Suprapubic skin (tissue), 4 donors: ENCODE measurements at regions not wholly inside any gene's neighbourhood (a gene's known extent, or its start where the extent isn't known, plus 50 kb on each side); places are given as distances from the start of the nearest gene placed in this dataset.

Source experiments
- DNase-seq, 2 donors: peaks; one replicate each; pipeline ENCODE4 v3.0.0-alpha.2; 2019; ENCODE audit warnings: low spot score in 2 of 2
- H3K27ac ChIP-seq: fragments of 200-600 bp; sonication (generic); one replicate; pipeline ENCODE4 v1.5.1; 2019
- H3K27me3 ChIP-seq: fragments of 200-600 bp; sonication (generic); one replicate; pipeline ENCODE4 v1.5.1; 2019
- H3K36me3 ChIP-seq: fragments of 200-600 bp; sonication (generic); one replicate; pipeline ENCODE4 v1.5.1; 2019
- H3K4me1 ChIP-seq: fragments of 200-600 bp; sonication (generic); one replicate; pipeline ENCODE4 v1.5.1; 2019
- H3K4me3 ChIP-seq: fragments of 200-600 bp; sonication (generic); one replicate; pipeline ENCODE4 v1.5.1; 2019; ENCODE audit warnings: mild to moderate bottlenecking
- H3K9me3 ChIP-seq: fragments of 200-600 bp; sonication (generic); one replicate; pipeline ENCODE4 v1.5.1; 2019
- EP300 ChIP-seq: sonication (generic); formaldehyde crosslinking; IDR thresholded peaks from one replicate; pipeline ENCODE4 v1.6.1; 2017; ENCODE audit warnings: antibody characterized with exemption
- POLR2A ChIP-seq, 2 donors: fragments of 450-650 bp; IDR thresholded peaks; one replicate each; pipeline ENCODE4 v1.6.1; 2017; ENCODE audit warnings: antibody characterized with exemption in 2 of 2, mild to moderate bottlenecking in 2 of 2, moderate library complexity in 2 of 2
- POLR2AphosphoS5 ChIP-seq, 3 donors: sonication (generic); formaldehyde crosslinking; IDR thresholded peaks; one replicate each; pipeline ENCODE4 v1.6.1; 2017; ENCODE audit warnings: antibody characterized with exemption in 3 of 3
- WGBS: methylation state at CpG from one replicate; pipeline ENCODE4 v1.1.5; 2018; 5-methylcytosine and 5-hydroxymethylcytosine counted together
- TF ChIP-seq, protein P1 (sequence below), 2 donors: fragments of 200-600 bp in 1 of 2; fragments of 450-650 bp in 1 of 2; sonication (generic) in 1 of 2; IDR thresholded peaks; one replicate each; pipeline ENCODE4 v1.5.1; 2016 to 2019; ENCODE audit warnings: antibody characterized with exemption in 2 of 2, mild to moderate bottlenecking in 1 of 2, moderate library complexity in 1 of 2

DNA sequence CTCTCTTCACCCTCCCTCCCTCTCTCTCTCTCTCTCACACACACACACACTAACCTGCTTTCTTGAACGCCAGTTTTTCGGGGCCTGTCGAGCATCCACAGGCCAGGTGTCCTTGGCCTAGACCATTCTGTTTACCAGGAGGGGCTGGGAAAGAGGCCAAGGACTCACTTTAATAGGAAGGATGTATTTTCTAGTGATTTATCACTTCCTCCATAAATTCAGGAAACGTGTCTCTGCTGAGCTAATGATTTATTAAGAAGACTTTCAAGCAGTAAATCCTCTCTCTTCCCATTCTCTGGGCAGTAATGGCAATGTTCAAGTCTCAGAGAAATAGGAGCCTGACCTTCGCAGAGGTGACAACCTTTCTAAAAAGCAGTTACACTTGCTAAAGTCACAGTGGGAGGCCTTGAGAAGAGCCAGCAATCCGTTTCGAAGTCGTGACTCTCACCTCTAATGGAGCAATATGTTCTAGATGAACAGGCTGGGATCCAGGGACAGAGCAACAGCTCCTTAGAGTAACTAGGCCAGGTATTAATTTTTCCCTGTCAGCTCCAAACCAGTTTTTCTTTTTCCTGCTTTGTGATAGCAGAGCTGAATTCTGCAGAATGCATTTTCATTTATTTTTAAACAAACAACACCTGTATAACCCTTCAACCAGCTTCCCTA lies 1357.5 kb upstream of the SORCS1 start:
- WGBS, result 23% methylated on average over 8 of the region's 8 CpGs
- no peaks in the 10 kb centered on the region for H3K27me3 ChIP-seq
- no peak overlapping the region for H3K4me3 ChIP-seq
- no peak for DNase-seq
- no peaks in the 10 kb centered on the region for H3K9me3 ChIP-seq
- H3K36me3 ChIP-seq, result no peaks in the 10 kb centered on the region
- H3K27ac ChIP-seq, result no peak overlapping the region
- no peaks in the 10 kb centered on the region for H3K4me1 ChIP-seq
- no peak for TF ChIP-seq POLR2A (IDR thresholded peaks at IDR 0.05)
- TF ChIP-seq, protein P1, sequence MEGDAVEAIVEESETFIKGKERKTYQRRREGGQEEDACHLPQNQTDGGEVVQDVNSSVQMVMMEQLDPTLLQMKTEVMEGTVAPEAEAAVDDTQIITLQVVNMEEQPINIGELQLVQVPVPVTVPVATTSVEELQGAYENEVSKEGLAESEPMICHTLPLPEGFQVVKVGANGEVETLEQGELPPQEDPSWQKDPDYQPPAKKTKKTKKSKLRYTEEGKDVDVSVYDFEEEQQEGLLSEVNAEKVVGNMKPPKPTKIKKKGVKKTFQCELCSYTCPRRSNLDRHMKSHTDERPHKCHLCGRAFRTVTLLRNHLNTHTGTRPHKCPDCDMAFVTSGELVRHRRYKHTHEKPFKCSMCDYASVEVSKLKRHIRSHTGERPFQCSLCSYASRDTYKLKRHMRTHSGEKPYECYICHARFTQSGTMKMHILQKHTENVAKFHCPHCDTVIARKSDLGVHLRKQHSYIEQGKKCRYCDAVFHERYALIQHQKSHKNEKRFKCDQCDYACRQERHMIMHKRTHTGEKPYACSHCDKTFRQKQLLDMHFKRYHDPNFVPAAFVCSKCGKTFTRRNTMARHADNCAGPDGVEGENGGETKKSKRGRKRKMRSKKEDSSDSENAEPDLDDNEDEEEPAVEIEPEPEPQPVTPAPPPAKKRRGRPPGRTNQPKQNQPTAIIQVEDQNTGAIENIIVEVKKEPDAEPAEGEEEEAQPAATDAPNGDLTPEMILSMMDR (IDR thresholded peaks at IDR 0.05), result no peak
- TF ChIP-seq EP300, result no peak
- no peak for TF ChIP-seq POLR2AphosphoS5 (IDR thresholded peaks at IDR 0.05)

DNA sequence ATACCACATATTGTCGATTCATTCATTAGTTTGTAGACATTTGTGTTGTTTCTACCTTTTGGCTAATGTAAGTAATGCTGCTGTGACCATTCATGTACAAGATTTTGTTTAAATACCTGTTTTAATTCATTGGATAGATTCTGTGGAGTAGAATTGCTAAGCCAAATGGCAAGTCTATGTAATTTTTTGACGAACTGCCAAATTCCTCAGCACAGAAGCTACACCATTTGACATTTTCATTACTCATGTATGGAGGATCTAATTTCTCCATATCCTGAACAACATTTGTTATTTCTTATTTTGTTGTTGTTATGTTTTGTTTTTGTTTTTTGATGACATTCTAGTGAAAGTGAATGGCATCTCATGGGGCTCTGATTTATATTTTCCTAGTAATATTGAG lies 1351.3 kb upstream of the SORCS1 start:
- Histone ChIP-seq H3K27ac (no peak overlapping the region), H3K27me3 (no peaks in the 10 kb centered on the region), H3K4me3 (no peak overlapping the region), H3K4me1 (no peaks in the 10 kb centered on the region), H3K36me3 (no peaks in the 10 kb centered on the region), H3K9me3 (no peaks in the 10 kb centered on the region)
- WGBS, result 74% methylated on average over 2 of the region's 2 CpGs
- no peak for TF ChIP-seq POLR2A (IDR thresholded peaks at IDR 0.05)
- TF ChIP-seq, protein P1 (IDR thresholded peaks at IDR 0.05), result no peak
- no peak for TF ChIP-seq POLR2AphosphoS5 (IDR thresholded peaks at IDR 0.05)
- TF ChIP-seq EP300, result no peak
- DNase-seq, result no peak

DNA sequence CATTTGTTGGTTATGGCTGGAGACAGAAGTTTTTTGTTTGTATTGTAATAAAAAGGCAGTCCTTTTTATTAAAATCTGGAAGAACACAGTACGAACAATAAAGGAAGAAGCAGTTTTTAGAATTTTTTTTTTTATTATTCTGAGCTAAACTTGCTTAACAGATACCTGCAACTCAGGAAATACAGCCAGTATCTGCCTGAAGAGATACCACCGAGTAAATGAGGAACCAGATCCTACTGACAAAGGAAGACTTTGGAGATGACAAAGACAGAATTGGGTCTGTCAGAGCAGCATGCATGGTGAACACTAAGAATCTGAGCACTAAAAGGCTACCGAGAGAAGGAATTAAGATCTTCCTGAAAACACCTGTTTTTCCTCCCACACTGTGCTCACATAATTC lies 1335.9 kb upstream of the SORCS1 start:
- no peak for TF ChIP-seq POLR2A (IDR thresholded peaks at IDR 0.05)
- no peak for TF ChIP-seq POLR2AphosphoS5 (IDR thresholded peaks at IDR 0.05)
- no peak for TF ChIP-seq EP300
- TF ChIP-seq, protein P1 (IDR thresholded peaks at IDR 0.05), result no peak
- no peak for DNase-seq
- no peaks in the 10 kb centered on the region for H3K36me3 ChIP-seq
- 46% methylated on average over 3 of the region's 3 CpGs for WGBS
- H3K9me3 ChIP-seq, result peaks cover 7% of the 10 kb centered on the region
- no peaks in the 10 kb centered on the region for H3K27me3 ChIP-seq
- no peak overlapping the region for H3K27ac ChIP-seq
- no peak overlapping the region for H3K4me3 ChIP-seq
- H3K4me1 ChIP-seq, result no peaks in the 10 kb centered on the region

DNA sequence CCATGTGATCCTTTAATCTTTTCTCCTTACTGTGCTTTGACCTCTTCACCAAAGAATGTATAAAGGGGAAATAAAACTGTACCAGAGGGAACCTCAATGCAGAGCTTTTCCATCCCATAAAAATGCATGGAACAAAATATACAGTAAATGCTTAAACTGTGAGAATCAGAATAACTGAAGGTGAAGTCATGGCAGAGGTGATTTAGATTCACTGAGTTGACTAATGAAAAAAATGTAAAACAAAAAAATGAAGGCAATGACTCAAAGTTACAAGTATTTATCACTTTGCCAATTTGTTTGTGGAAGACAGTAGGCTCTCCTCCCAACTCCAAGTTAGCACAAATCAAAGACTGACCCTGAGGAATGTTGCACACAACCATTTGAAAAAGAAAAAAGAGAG lies 1331.6 kb upstream of the SORCS1 start:
- Histone ChIP-seq H3K9me3 (peaks cover 7% of the 10 kb centered on the region), H3K4me1 (no peaks in the 10 kb centered on the region), H3K27me3 (no peaks in the 10 kb centered on the region)

DNA sequence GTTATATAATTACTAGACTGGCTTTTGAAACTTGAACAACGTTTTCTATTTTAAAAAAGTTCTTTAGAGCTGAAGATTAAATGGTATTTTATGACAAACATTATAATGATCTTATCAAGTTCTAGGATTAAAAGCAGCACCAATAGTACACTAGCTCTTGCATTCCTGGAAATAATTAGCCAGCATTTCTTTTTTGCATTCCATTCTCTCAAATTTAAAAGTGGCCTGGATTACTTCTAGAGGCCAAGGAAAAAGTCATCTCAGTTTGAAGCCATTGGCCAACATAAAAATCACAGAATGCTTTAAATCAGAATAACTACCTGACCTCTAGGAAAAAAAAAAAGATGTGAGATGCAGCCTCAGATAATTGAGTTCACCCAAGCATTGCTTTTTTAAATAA lies 1326.4 kb upstream of the SORCS1 start:
- H3K4me3 ChIP-seq, result no peak overlapping the region
- 15% methylated on average over 1 of the region's 1 CpG for WGBS
- TF ChIP-seq, protein P1 (IDR thresholded peaks at IDR 0.05), result no peak
- TF ChIP-seq POLR2AphosphoS5 (IDR thresholded peaks at IDR 0.05) (no peak), EP300 (no peak), POLR2A (IDR thresholded peaks at IDR 0.05) (no peak)
- H3K9me3 ChIP-seq, result peaks cover 5% of the 10 kb centered on the region
- no peaks in the 10 kb centered on the region for H3K27me3 ChIP-seq
- no peak for DNase-seq
- no peaks in the 10 kb centered on the region for H3K36me3 ChIP-seq
- H3K4me1 ChIP-seq, result no peaks in the 10 kb centered on the region
- H3K27ac ChIP-seq, result no peak overlapping the region

More for the DNA sequence above, 1331.6 kb upstream of the SORCS1 start:
- DNase-seq, result no peak
- Histone ChIP-seq H3K4me3 (no peak overlapping the region), H3K36me3 (no peaks in the 10 kb centered on the region), H3K27ac (no peak overlapping the region)
- TF ChIP-seq EP300, result no peak
- no peak for TF ChIP-seq POLR2AphosphoS5 (IDR thresholded peaks at IDR 0.05)
- TF ChIP-seq, protein P1 (IDR thresholded peaks at IDR 0.05), result no peak
